H1 (cell line): ENCODE measurements at regions not wholly inside any gene's neighbourhood (a gene's known extent, or its start where the extent isn't known, plus 50 kb on each side); places are given as distances from the start of the nearest gene placed in this dataset.

ENCODE experiments used
- CTCF ChIA-PET: fragments of 300-600 bp; sonication (Branson Sonifier 250); formaldehyde crosslinking; loops from one replicate; lab custom pipeline; 2021; ENCODE audit not compliant: partially characterized antibody; lab: Charles Lee
- POLR2A ChIA-PET: fragments of 300-600 bp; sonication (Branson Sonifier 250); formaldehyde crosslinking; loops from one replicate; lab custom pipeline; 2021; ENCODE audit warnings: inconsistent platforms; ENCODE audit not compliant: partially characterized antibody; lab: Charles Lee
- DNase-seq, 2 experiments: peaks; one replicate each; pipeline versions ENCODE4 v3.0.0 to v3.0.0-alpha.2; 2010 to 2022; ENCODE audit warnings: low spot score in 2 of 2, low read depth in 1 of 2, mixed read lengths in 1 of 2
- FAIRE-seq: peaks from 2 replicates; lab custom pipeline; 2011; peaks lifted over from hg19 to GRCh38; lab: Jason Lieb, UNC
- H2AFZ ChIP-seq: 2 replicates; pipeline ENCODE4 v1.8.1; 2012; ENCODE audit warnings: low read length, inconsistent platforms
- H2AK5ac ChIP-seq: 2 replicates; pipeline ENCODE4 v1.6.1; 2013; ENCODE audit warnings: low read depth, low read length
- H2BK120ac ChIP-seq: replicated peaks from 2 replicates; pipeline ENCODE3; 2013; ENCODE audit warnings: low read depth, low read length, inconsistent platforms
- H2BK12ac ChIP-seq: 2 replicates; pipeline ENCODE4 v1.6.1; 2013; ENCODE audit warnings: low read depth, low read length
- H2BK15ac ChIP-seq: 2 replicates; pipeline ENCODE4 v1.6.1; 2013; ENCODE audit warnings: low read length
- H2BK20ac ChIP-seq: 2 replicates; pipeline ENCODE4 v1.6.1; 2013; ENCODE audit warnings: low read length
- H2BK5ac ChIP-seq: 2 replicates; pipeline ENCODE4 v1.6.1; 2013; ENCODE audit warnings: low read depth, low read length
- H3K14ac ChIP-seq: 2 replicates; pipeline ENCODE4 v1.6.1; 2013; ENCODE audit warnings: inconsistent platforms; ENCODE audit not compliant: insufficient read length
- H3K18ac ChIP-seq: 2 replicates; pipeline ENCODE4 v1.6.1; 2013; ENCODE audit warnings: low read length; ENCODE audit errors: extremely low read depth
- H3K23ac ChIP-seq: 2 replicates; pipeline ENCODE4 v1.6.1; 2013; ENCODE audit warnings: inconsistent platforms; ENCODE audit not compliant: insufficient read length
- H3K23me2 ChIP-seq: 2 replicates; pipeline ENCODE4 v1.6.1; 2013; ENCODE audit warnings: low read depth, low read length
- H3K27ac ChIP-seq: 2 replicates; pipeline ENCODE4 v1.6.1; 2011; ENCODE audit warnings: low read depth, low read length, inconsistent platforms
- H3K27me3 ChIP-seq, 4 experiments: replicated peaks in 1 of 4; 1 replicate in 1 of 4; 2 replicates in 3 of 4; pipeline versions ENCODE4 v1.6.1 to v1.8.1; 2011 to 2013; ENCODE audit warnings: low read length in 3 of 4, mild to moderate bottlenecking in 3 of 4, inconsistent platforms in 2 of 4, mixed read lengths in 2 of 4, moderate library complexity in 1 of 4; ENCODE audit not compliant: control insufficient read depth in 3 of 4, insufficient read depth in 3 of 4; ENCODE audit errors: extremely low read depth in 1 of 4
- H3K36me3 ChIP-seq, 4 experiments: 2 replicates each; pipeline versions ENCODE4 v1.6.1 to v1.8.1; 2011 to 2013; ENCODE audit warnings: mild to moderate bottlenecking in 4 of 4, low read length in 3 of 4, moderate library complexity in 2 of 4, control low read depth in 1 of 4, inconsistent platforms in 1 of 4; ENCODE audit not compliant: insufficient read depth in 4 of 4, control insufficient read depth in 2 of 4
- H3K4ac ChIP-seq: replicated peaks from 2 replicates; pipeline ENCODE3; 2013; ENCODE audit warnings: low read length, low read depth, mixed read lengths, inconsistent platforms; ENCODE audit not compliant: insufficient read length
- H3K4me1 ChIP-seq, 4 experiments: replicated peaks in 1 of 4; 1 replicate in 1 of 4; 2 replicates in 3 of 4; pipeline versions ENCODE4 v1.6.1 to v1.8.1; 2011 to 2013; ENCODE audit warnings: low read length in 3 of 4, inconsistent platforms in 2 of 4, mixed read lengths in 1 of 4; ENCODE audit not compliant: insufficient read depth in 4 of 4, control insufficient read depth in 3 of 4
- H3K4me2 ChIP-seq, 2 experiments: 2 replicates each; pipeline versions ENCODE4 v1.6.1 to v1.8.1; 2011 to 2013; ENCODE audit warnings: low read depth in 2 of 2, low read length in 2 of 2, control low read depth in 1 of 2, inconsistent platforms in 1 of 2, mild to moderate bottlenecking in 1 of 2; ENCODE audit not compliant: insufficient read depth in 1 of 2
- H3K4me3 ChIP-seq, 4 experiments: fragments of 200-600, 300-600 bp in 1 of 4; sonication (generic), shearing (Covaris generic), sonication (Bioruptor Twin) in 1 of 4; 2 replicates each; pipeline versions ENCODE4 v1.5.1 to v1.8.1; 2011 to 2016; ENCODE audit warnings: low read length in 4 of 4, low read depth in 3 of 4, control low read depth in 2 of 4, inconsistent platforms in 2 of 4, mild to moderate bottlenecking in 2 of 4, mixed read lengths in 1 of 4, moderate library complexity in 1 of 4; ENCODE audit not compliant: insufficient read depth in 2 of 4; ENCODE audit errors: extremely low read depth in 1 of 4
- H3K56ac ChIP-seq: replicated peaks from 2 replicates; pipeline ENCODE3; 2013; ENCODE audit warnings: low read depth, mild to moderate bottlenecking, mixed read lengths, low read length, inconsistent platforms; ENCODE audit not compliant: insufficient read length
- H3K79me1 ChIP-seq: 2 replicates; pipeline ENCODE4 v1.6.1; 2013; ENCODE audit warnings: low read depth, low read length, control low read depth
- H3K79me2 ChIP-seq, 2 experiments: 2 replicates each; pipeline versions ENCODE4 v1.6.1 to v1.8.1; 2012 to 2013; ENCODE audit warnings: low read length in 2 of 2, mild to moderate bottlenecking in 2 of 2, inconsistent platforms in 1 of 2; ENCODE audit not compliant: insufficient read depth in 2 of 2, control insufficient read depth in 1 of 2
- H3K9ac ChIP-seq, 4 experiments: replicated peaks in 1 of 4; 1 replicate in 1 of 4; 2 replicates in 3 of 4; pipeline versions ENCODE4 v1.6.1 to v1.8.1; 2011 to 2013; ENCODE audit warnings: low read depth in 3 of 4, low read length in 3 of 4, control low read depth in 2 of 4, mild to moderate bottlenecking in 2 of 4, moderate library complexity in 2 of 4, inconsistent platforms in 1 of 4; ENCODE audit errors: extremely low read depth in 1 of 4
- H3K9me3 ChIP-seq, 2 experiments: 2 replicates each; pipeline versions ENCODE4 v1.6.1 to v1.8.1; 2012 to 2013; ENCODE audit warnings: mild to moderate bottlenecking in 2 of 2, moderate library complexity in 2 of 2, control low read depth in 1 of 2, inconsistent platforms in 1 of 2, low read depth in 1 of 2, low read length in 1 of 2, mixed read lengths in 1 of 2; ENCODE audit not compliant: insufficient read depth in 2 of 2
- H4K20me1 ChIP-seq, 2 experiments: replicated peaks in 1 of 2; 2 replicates each; pipeline versions ENCODE3 to v1.8.1; 2011 to 2013; ENCODE audit warnings: inconsistent platforms in 2 of 2, low read length in 2 of 2, mild to moderate bottlenecking in 1 of 2; ENCODE audit not compliant: insufficient read depth in 2 of 2, control insufficient read depth in 1 of 2
- H4K5ac ChIP-seq: 2 replicates; pipeline ENCODE4 v1.6.1; 2013; ENCODE audit warnings: low read length, low read depth, mixed read lengths, inconsistent platforms; ENCODE audit not compliant: insufficient read length
- H4K8ac ChIP-seq: 2 replicates; pipeline ENCODE4 v1.8.0; 2013; ENCODE audit warnings: mild to moderate bottlenecking, moderate library complexity, low read length, inconsistent platforms; ENCODE audit not compliant: insufficient read depth; ENCODE audit errors: extremely low read depth
- H4K91ac ChIP-seq: replicated peaks from 2 replicates; pipeline ENCODE3; 2013; ENCODE audit warnings: low read length, mixed read lengths, inconsistent platforms; ENCODE audit not compliant: insufficient read length
- BCL11A ChIP-seq, 2 experiments: IDR thresholded peaks; one replicate each; pipeline ENCODE4 v1.6.1; 2011; ENCODE audit warnings: low read depth in 2 of 2, low read length in 2 of 2, mild to moderate bottlenecking in 2 of 2
- CHD1 ChIP-seq: IDR thresholded peaks from 2 replicates; pipeline ENCODE4 v1.6.1; 2012; ENCODE audit warnings: low read depth, low read length, improper control_type of control experiment
- EP300 ChIP-seq, 2 experiments: IDR thresholded peaks; 1 replicate in 1 of 2; 2 replicates in 1 of 2; pipeline ENCODE4 v1.6.1; 2011 to 2012; ENCODE audit warnings: low read depth in 2 of 2, low read length in 2 of 2, mild to moderate bottlenecking in 2 of 2, borderline replicate concordance in 1 of 2, inconsistent platforms in 1 of 2, moderate library complexity in 1 of 2
- GTF2F1 ChIP-seq: IDR thresholded peaks from 2 replicates; pipeline ENCODE4 v1.6.1; 2012; ENCODE audit warnings: low read depth, low read length, improper control_type of control experiment, borderline replicate concordance
- HDAC2 ChIP-seq, 2 experiments: fragments of 300-600 bp in 1 of 2; sonication (generic) in 1 of 2; IDR thresholded peaks; 2 replicates each; pipeline ENCODE4 v1.6.1; 2011 to 2012; ENCODE audit warnings: low read depth in 2 of 2, low read length in 2 of 2, mild to moderate bottlenecking in 2 of 2, moderate library complexity in 2 of 2, borderline replicate concordance in 1 of 2, inconsistent platforms in 1 of 2
- HDAC6 ChIP-seq: IDR thresholded peaks from one replicate; pipeline ENCODE4 v1.7.1; 2012; ENCODE audit warnings: low read depth, mild to moderate bottlenecking, inconsistent platforms, low read length, moderate library complexity
- POLR2AphosphoS5 ChIP-seq: IDR thresholded peaks from 2 replicates; pipeline ENCODE4 v1.6.1; 2011; ENCODE audit warnings: low read depth, low read length
- RNF2 ChIP-seq: fragments of 200-900, 300-1000 bp; sonication (generic); IDR thresholded peaks from 2 replicates; pipeline ENCODE4 v1.7.1; 2016; ENCODE audit warnings: borderline replicate concordance, low read depth, mild to moderate bottlenecking, antibody characterized with exemption, low read length; ENCODE audit not compliant: poor library complexity, severe bottlenecking; ENCODE audit errors: missing control alignments
- RXRA ChIP-seq: IDR thresholded peaks from 2 replicates; pipeline ENCODE4 v1.6.1; 2011; ENCODE audit warnings: low read depth, mild to moderate bottlenecking, low read length, moderate library complexity; ENCODE audit not compliant: insufficient read depth
- SIX5 ChIP-seq: IDR thresholded peaks from 2 replicates; pipeline ENCODE4 v1.6.1; 2011; ENCODE audit warnings: mild to moderate bottlenecking, low read depth, low read length
- SP2 ChIP-seq: IDR thresholded peaks from 2 replicates; pipeline ENCODE4 v1.6.1; 2012; ENCODE audit warnings: mild to moderate bottlenecking, low read length, inconsistent platforms
- TEAD4 ChIP-seq: IDR thresholded peaks from 2 replicates; pipeline ENCODE4 v1.6.1; 2012; ENCODE audit warnings: low read depth, low read length, inconsistent platforms, mixed read lengths
- WGBS, 2 experiments: shearing (Covaris generic) in 1 of 2; methylation state at CpG; one replicate each; pipeline versions ENCODE4 v1.1.6 to v1.1.7; 2013 to 2015; ENCODE audit warnings: low lambda C conversion rate in 2 of 2, mixed read lengths in 2 of 2, inconsistent platforms in 1 of 2, low coverage in 1 of 2, missing lambda C conversion rate in 1 of 2; ENCODE audit not compliant: insufficient replicate concordance in 2 of 2, insufficient coverage in 1 of 2, insufficient read length in 1 of 2; ENCODE audit errors: extremely low coverage in 1 of 2, missing lambda C conversion rate in 1 of 2; 5-methylcytosine and 5-hydroxymethylcytosine counted together

DNA sequence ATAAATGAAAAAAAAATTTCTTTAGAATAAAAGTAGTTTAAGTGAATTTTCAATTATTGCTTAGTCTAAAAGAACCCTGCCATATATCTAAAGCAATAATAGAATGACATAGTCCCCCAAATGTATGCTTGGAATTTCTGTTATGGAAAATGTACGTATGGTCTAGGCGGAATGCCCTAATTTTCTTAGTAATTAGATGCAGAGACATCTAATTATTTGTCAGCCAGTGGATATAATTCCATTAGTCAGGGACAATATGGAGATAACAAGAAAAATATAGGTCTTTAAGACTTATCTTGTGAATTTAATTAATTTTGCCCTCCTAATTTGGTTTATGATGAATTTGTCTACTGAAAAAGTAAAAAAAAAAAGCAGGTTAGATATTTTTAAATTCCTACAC lies 460.9 kb upstream of the SOX11 start:
- Histone ChIP-seq H2BK20ac (no peak overlapping the region), H3K9ac (no peak overlapping the region), H4K5ac (no peak overlapping the region), H3K4ac (no peak overlapping the region), H3K23ac (no peak overlapping the region), H3K36me3 (no peaks in the 10 kb centered on the region), H4K91ac (no peak overlapping the region), H2AK5ac (no peak overlapping the region), H3K79me1 (no peaks in the 10 kb centered on the region), H3K4me3 (no peak overlapping the region), H3K4me1 (peaks cover 0 to 4% (median 0%) of the 10 kb centered on the region in 4 experiments; a peak in 1 of 7 replicates), H2BK120ac (no peak overlapping the region), H4K8ac (no peak overlapping the region), H3K4me2 (no peak overlapping the region), H3K27me3 (no peaks in the 10 kb centered on the region; a peak in 1 of 7 replicates), H3K56ac (no peak overlapping the region), H3K18ac (no peak overlapping the region), H3K27ac (no peak overlapping the region), H2BK15ac (no peak overlapping the region), H3K9me3 (no peaks in the 10 kb centered on the region), H3K14ac (no peak overlapping the region), H2BK12ac (no peak overlapping the region), H2AFZ (no peak overlapping the region), H3K79me2 (no peaks in the 10 kb centered on the region), H3K23me2 (no peaks in the 10 kb centered on the region), H2BK5ac (no peak overlapping the region), H4K20me1 (no peaks in the 10 kb centered on the region)
- WGBS, 2 experiments, result 96% methylated on average over 2 of the region's 2 CpGs; no CpG with 5 or more reads in 1 of the 2 experiments
- FAIRE-seq (no peak), DNase-seq (no peak)
- TF ChIP-seq TEAD4 (no peak), SIX5 (no peak), SP2 (no peak), BCL11A (IDR thresholded peaks at IDR 0.05; ENCODE audit: low read depth in 2 of 2, low read length in 2 of 2) (no peak), HDAC6 (no peak), RXRA (no peak), RNF2 (no peak), HDAC2 (IDR thresholded peaks at IDR 0.05; ENCODE audit: borderline replicate concordance in 1 of 2, low read depth in 2 of 2, low read length in 2 of 2) (no peak), POLR2AphosphoS5 (no peak), EP300 (IDR thresholded peaks at IDR 0.05; ENCODE audit: borderline replicate concordance in 1 of 2, low read depth in 2 of 2, low read length in 2 of 2) (no peak), GTF2F1 (no peak), CHD1 (no peak)
- ChIA-PET CTCF (interaction anchor here (0.6 kb wide), 1 partner anchor 191 kb away, joined by 3 read pairs; no protein-coding TSS in a partner anchor), POLR2A (no interaction called here)
